Keratinocyte (primary cell): ENCODE measurements at regions not wholly inside any gene's neighbourhood (a gene's known extent, or its start where the extent isn't known, plus 50 kb on each side); places are given as distances from the start of the nearest gene placed in this dataset.

Source experiments
- EZH2 ChIP-seq: IDR thresholded peaks from one replicate; pipeline ENCODE4 v1.6.1; 2012; ENCODE audit warnings: inconsistent platforms, mild to moderate bottlenecking, low read length, moderate library complexity
- TF ChIP-seq, protein P1 (sequence below), 3 experiments: IDR thresholded peaks in 1 of 3; conservative IDR thresholded peaks in 1 of 3; optimal IDR thresholded peaks in 1 of 3; 2 replicates in 2 of 3; 3 replicates in 1 of 3; pipeline versions ENCODE3 to v1.5.1; 2011; ENCODE audit warnings: low read length in 3 of 3, mild to moderate bottlenecking in 3 of 3, moderate library complexity in 2 of 3, control low read depth in 1 of 3, inconsistent platforms in 1 of 3; ENCODE audit not compliant: insufficient read depth in 2 of 3; ENCODE audit errors: extremely low read depth in 1 of 3

- TF ChIP-seq, protein P1, sequence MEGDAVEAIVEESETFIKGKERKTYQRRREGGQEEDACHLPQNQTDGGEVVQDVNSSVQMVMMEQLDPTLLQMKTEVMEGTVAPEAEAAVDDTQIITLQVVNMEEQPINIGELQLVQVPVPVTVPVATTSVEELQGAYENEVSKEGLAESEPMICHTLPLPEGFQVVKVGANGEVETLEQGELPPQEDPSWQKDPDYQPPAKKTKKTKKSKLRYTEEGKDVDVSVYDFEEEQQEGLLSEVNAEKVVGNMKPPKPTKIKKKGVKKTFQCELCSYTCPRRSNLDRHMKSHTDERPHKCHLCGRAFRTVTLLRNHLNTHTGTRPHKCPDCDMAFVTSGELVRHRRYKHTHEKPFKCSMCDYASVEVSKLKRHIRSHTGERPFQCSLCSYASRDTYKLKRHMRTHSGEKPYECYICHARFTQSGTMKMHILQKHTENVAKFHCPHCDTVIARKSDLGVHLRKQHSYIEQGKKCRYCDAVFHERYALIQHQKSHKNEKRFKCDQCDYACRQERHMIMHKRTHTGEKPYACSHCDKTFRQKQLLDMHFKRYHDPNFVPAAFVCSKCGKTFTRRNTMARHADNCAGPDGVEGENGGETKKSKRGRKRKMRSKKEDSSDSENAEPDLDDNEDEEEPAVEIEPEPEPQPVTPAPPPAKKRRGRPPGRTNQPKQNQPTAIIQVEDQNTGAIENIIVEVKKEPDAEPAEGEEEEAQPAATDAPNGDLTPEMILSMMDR (optimal IDR thresholded peaks at IDR 0.05 in 1 of 3, IDR thresholded peaks at IDR 0.05 in 1 of 3, conservative IDR thresholded peaks at IDR 0.05 in 1 of 3; ENCODE audit: extremely low read depth in 1 of 3, insufficient read depth in 2 of 3, low read length in 3 of 3): no peak
- TF ChIP-seq EZH2: no peak
Measured at GRCh38 chr9:2363781-2364180, 257.8 kb upstream of the VLDLR start.
